ENCODE measurements at regions not wholly inside any gene's neighbourhood (a gene's known extent, or its start where the extent isn't known, plus 50 kb on each side); places are given as distances from the start of the nearest gene placed in this dataset.

DNA sequence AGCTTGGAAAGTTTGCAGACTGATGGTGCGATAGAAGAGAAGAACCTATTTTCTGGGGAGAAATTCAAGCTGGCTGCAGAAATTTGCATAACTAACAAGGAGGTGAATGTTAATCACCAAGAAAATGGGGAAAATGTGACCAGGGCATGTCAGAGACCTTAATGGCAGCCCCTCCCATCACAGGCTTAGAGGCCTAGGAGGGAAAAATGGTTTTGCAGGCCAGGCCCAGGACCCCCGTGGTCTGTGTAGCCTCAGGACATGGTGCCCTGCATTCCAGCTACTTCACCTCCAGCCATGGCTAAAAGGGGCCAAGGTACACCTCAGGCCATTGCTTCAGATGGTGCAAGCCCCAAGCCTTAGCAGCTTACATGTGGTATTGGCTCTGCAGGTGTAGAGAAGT lies 207.1 kb upstream of the CXorf66 start:
- Mint-ChIP-seq H3K4me3 (no peak overlapping the region), H3K9me3 (peaks cover 20% of the 10 kb centered on the region), H3K36me3 (ENCODE audit: low read depth) (peaks cover 7% of the 10 kb centered on the region; the same call in 2 of the 3 replicates), H3K4me1 (peaks cover 4% of the 10 kb centered on the region; the same call in 2 of the 3 replicates), H3K27ac (no peak overlapping the region), H3K27me3 (ENCODE audit: insufficient read depth, low read depth, poor library complexity) (peaks cover 3% of the 10 kb centered on the region)
- no peaks in the 10 kb centered on the region for H3K36me3 ChIP-seq (ENCODE audit: insufficient read depth)
- H3F3A ChIP-seq (replicated peaks; ENCODE audit: low read depth), result no peaks in the 10 kb centered on the region
- no peak overlapping the region for H2AFZ ChIP-seq
- no peaks in the 10 kb centered on the region for H3K4me1 ChIP-seq (ENCODE audit: insufficient read depth)
- no peak overlapping the region for H3K27ac ChIP-seq (ENCODE audit: low read depth)
- no peaks in the 10 kb centered on the region for H4K20me1 ChIP-seq (replicated peaks; ENCODE audit: insufficient read depth)
- ATAC-seq (no peak), DNase-seq (ENCODE audit: low spot score) (no peak)
- TF ChIP-seq ZNF331 (CRISPR knock-in tag; IDR thresholded peaks at IDR 0.05; ENCODE audit: low read depth), result no peak
- H3K9me2 ChIP-seq (ENCODE audit: insufficient read depth), result no peaks in the 10 kb centered on the region
- H3K4me3 ChIP-seq, result no peak overlapping the region
- no peaks in the 10 kb centered on the region for H3K79me2 ChIP-seq (replicated peaks; ENCODE audit: insufficient read depth)
- no peaks in the 10 kb centered on the region for H3K27me3 ChIP-seq (ENCODE audit: insufficient read depth)
- H3K4me2 ChIP-seq, result no peak overlapping the region

- H3K9me2 ChIP-seq (ENCODE audit: insufficient read depth), result no peaks in the 10 kb centered on the region
- Mint-ChIP-seq H3K36me3 (ENCODE audit: low read depth) (peaks cover 7% of the 10 kb centered on the region; the same call in 2 of the 3 replicates), H3K4me3 (no peak overlapping the region), H3K27me3 (ENCODE audit: insufficient read depth, low read depth, poor library complexity) (no peaks in the 10 kb centered on the region), H3K4me1 (no peaks in the 10 kb centered on the region), H3K27ac (no peak overlapping the region), H3K9me3 (peaks cover 13% of the 10 kb centered on the region)
- H3F3A ChIP-seq (replicated peaks; ENCODE audit: low read depth), result no peaks in the 10 kb centered on the region
- H4K20me1 ChIP-seq (replicated peaks; ENCODE audit: insufficient read depth), result no peaks in the 10 kb centered on the region
- H3K4me1 ChIP-seq (ENCODE audit: insufficient read depth), result no peaks in the 10 kb centered on the region
- ATAC-seq, result no peak
- H2AFZ ChIP-seq, result no peak overlapping the region
- no peak for TF ChIP-seq EZH2phosphoT487 (IDR thresholded peaks at IDR 0.05; ENCODE audit: unreplicated experiment)
- TF ChIP-seq STAT1 (IDR thresholded peaks at IDR 0.05; ENCODE audit: unreplicated experiment), result no peak
- no peak for TF ChIP-seq JUNB (IDR thresholded peaks at IDR 0.05; ENCODE audit: unreplicated experiment)
- TF ChIP-seq, protein P1, sequence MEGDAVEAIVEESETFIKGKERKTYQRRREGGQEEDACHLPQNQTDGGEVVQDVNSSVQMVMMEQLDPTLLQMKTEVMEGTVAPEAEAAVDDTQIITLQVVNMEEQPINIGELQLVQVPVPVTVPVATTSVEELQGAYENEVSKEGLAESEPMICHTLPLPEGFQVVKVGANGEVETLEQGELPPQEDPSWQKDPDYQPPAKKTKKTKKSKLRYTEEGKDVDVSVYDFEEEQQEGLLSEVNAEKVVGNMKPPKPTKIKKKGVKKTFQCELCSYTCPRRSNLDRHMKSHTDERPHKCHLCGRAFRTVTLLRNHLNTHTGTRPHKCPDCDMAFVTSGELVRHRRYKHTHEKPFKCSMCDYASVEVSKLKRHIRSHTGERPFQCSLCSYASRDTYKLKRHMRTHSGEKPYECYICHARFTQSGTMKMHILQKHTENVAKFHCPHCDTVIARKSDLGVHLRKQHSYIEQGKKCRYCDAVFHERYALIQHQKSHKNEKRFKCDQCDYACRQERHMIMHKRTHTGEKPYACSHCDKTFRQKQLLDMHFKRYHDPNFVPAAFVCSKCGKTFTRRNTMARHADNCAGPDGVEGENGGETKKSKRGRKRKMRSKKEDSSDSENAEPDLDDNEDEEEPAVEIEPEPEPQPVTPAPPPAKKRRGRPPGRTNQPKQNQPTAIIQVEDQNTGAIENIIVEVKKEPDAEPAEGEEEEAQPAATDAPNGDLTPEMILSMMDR (conservative IDR thresholded peaks at IDR 0.05; ENCODE audit: low read depth in 2 of 2), result no peak
- no peak for TF ChIP-seq EZH2 (IDR thresholded peaks at IDR 0.05; ENCODE audit: low read depth, unreplicated experiment)
- no peaks in the 10 kb centered on the region for H3K27me3 ChIP-seq (ENCODE audit: insufficient read depth)
- no peak for DNase-seq (ENCODE audit: low spot score)
- H3K27ac ChIP-seq (ENCODE audit: low read depth), result no peak overlapping the region
- no peak overlapping the region for H3K4me2 ChIP-seq
- no peak overlapping the region for H3K4me3 ChIP-seq
- no peaks in the 10 kb centered on the region for H3K79me2 ChIP-seq (replicated peaks; ENCODE audit: insufficient read depth)
- H3K36me3 ChIP-seq (ENCODE audit: insufficient read depth), result no peaks in the 10 kb centered on the region
Measured at GRCh38 chrX:140167551-140167950, 202.2 kb upstream of the CXorf66 start.

- ATAC-seq (no peak), DNase-seq (ENCODE audit: low spot score) (no peak)
- no peak for TF ChIP-seq EZH2phosphoT487 (IDR thresholded peaks at IDR 0.05; ENCODE audit: unreplicated experiment)
- no peak for TF ChIP-seq ZNF462 (CRISPR knock-in tag; IDR thresholded peaks at IDR 0.05)
- TF ChIP-seq ZNF114 (CRISPR knock-in tag; IDR thresholded peaks at IDR 0.05), result no peak
- TF ChIP-seq NANOG (IDR thresholded peaks at IDR 0.05; ENCODE audit: borderline replicate concordance), result no peak
- TF ChIP-seq CREB1 (CRISPR knock-in tag; IDR thresholded peaks at IDR 0.05; ENCODE audit: low read depth), result no peak
- TF ChIP-seq JUNB (IDR thresholded peaks at IDR 0.05; ENCODE audit: unreplicated experiment), result no peak
- TF ChIP-seq STAT1 (IDR thresholded peaks at IDR 0.05; ENCODE audit: unreplicated experiment), result no peak
- no peaks in the 10 kb centered on the region for H3K4me1 ChIP-seq (ENCODE audit: insufficient read depth)
- no peak overlapping the region for H3K27ac ChIP-seq (ENCODE audit: low read depth)
- no peak overlapping the region for H3K4me3 ChIP-seq
- H3K79me2 ChIP-seq (replicated peaks; ENCODE audit: insufficient read depth), result no peaks in the 10 kb centered on the region
- Mint-ChIP-seq H3K36me3 (ENCODE audit: low read depth) (no peaks in the 10 kb centered on the region), H3K27ac (no peak overlapping the region), H3K4me3 (no peak overlapping the region), H3K9me3 (no peaks in the 10 kb centered on the region), H3K4me1 (no peaks in the 10 kb centered on the region), H3K27me3 (ENCODE audit: insufficient read depth, low read depth, poor library complexity) (no peaks in the 10 kb centered on the region)
- no peaks in the 10 kb centered on the region for H4K20me1 ChIP-seq (replicated peaks; ENCODE audit: insufficient read depth)
- H2AFZ ChIP-seq, result no peak overlapping the region
- H3K9me2 ChIP-seq (ENCODE audit: insufficient read depth), result no peaks in the 10 kb centered on the region
- H3F3A ChIP-seq (replicated peaks; ENCODE audit: low read depth), result no peaks in the 10 kb centered on the region
- H3K36me3 ChIP-seq (ENCODE audit: insufficient read depth), result no peaks in the 10 kb centered on the region
- H3K4me2 ChIP-seq, result no peak overlapping the region
- no peaks in the 10 kb centered on the region for H3K27me3 ChIP-seq (ENCODE audit: insufficient read depth)
Measured at GRCh38 chrX:140165849-140166248, 200.5 kb upstream of the CXorf66 start.

Measured in GM23338 (cell line).